ENCODE measurements at regions not wholly inside any gene's neighbourhood (a gene's known extent, or its start where the extent isn't known, plus 50 kb on each side); places are given as distances from the start of the nearest gene placed in this dataset.

- TF ChIP-seq EZH2 (IDR thresholded peaks at IDR 0.05; ENCODE audit: borderline replicate concordance, low read depth, low read length, poor library complexity, severe bottlenecking), result no peak
- TF ChIP-seq CTCF (conservative IDR thresholded peaks at IDR 0.05; ENCODE audit: low read depth, low read length), result no peak
These were observed 925.1 kb downstream of the OTOL1 start for GRCh38 chr3:162421721-162422120.

Data from A673 (cell line).